ENCODE measurements at regions not wholly inside any gene's neighbourhood (a gene's known extent, or its start where the extent isn't known, plus 50 kb on each side); places are given as distances from the start of the nearest gene placed in this dataset.

DNA sequence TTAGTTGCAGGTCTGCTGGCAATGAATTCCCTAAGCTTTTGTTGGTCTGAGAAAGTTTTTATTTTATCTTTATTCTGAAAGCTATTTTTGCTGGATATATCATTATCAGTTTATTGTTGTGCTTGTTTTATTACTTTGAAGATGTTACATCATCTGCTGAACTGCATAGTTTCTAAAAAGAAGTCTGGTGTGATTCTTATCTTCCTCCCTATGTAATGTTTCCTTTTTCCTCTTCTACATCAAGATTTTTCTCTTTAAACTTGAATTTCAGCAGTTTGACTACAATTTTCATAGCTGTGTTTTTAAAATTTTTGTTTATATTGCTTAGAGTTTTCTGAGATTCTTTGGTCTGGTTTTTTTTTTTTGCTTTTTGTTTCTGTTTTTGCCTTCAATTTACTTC, 137.1 kb upstream of the PMCH start:
- TF ChIP-seq, protein P1, sequence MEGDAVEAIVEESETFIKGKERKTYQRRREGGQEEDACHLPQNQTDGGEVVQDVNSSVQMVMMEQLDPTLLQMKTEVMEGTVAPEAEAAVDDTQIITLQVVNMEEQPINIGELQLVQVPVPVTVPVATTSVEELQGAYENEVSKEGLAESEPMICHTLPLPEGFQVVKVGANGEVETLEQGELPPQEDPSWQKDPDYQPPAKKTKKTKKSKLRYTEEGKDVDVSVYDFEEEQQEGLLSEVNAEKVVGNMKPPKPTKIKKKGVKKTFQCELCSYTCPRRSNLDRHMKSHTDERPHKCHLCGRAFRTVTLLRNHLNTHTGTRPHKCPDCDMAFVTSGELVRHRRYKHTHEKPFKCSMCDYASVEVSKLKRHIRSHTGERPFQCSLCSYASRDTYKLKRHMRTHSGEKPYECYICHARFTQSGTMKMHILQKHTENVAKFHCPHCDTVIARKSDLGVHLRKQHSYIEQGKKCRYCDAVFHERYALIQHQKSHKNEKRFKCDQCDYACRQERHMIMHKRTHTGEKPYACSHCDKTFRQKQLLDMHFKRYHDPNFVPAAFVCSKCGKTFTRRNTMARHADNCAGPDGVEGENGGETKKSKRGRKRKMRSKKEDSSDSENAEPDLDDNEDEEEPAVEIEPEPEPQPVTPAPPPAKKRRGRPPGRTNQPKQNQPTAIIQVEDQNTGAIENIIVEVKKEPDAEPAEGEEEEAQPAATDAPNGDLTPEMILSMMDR (IDR thresholded peaks at IDR 0.05; ENCODE audit: borderline replicate concordance, extremely low read depth, low read length, poor library complexity, severe bottlenecking): no peak
- TF ChIP-seq EZH2 (IDR thresholded peaks at IDR 0.05; ENCODE audit: borderline replicate concordance, low read depth, low read length, severe bottlenecking): no peak

Data from DND-41 (cell line).